ENCODE measurements at regions not wholly inside any gene's neighbourhood (a gene's known extent, or its start where the extent isn't known, plus 50 kb on each side); places are given as distances from the start of the nearest gene placed in this dataset.

DNA sequence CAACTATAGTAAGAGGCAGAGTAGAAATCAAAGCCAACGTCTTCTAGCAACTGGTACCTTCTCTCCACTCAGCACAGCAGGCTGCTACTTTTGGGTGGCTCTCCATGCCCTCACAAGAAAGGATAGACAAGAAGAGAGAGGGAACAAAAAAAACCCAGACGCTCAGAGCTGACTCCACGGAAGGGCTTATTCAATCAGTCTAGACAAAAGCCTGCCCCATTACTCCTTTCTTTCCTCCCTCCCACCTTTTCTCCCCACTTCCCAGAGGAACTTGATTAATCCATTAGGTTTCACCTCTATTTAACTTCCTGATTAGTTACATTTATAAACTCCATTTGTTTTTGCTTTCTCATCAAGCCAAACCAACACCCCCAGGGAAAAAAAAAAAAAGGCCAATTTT lies 71.1 kb upstream of the CCDC60 start:
- Histone ChIP-seq H4K20me1 (ENCODE audit: insufficient read depth) (no peaks in the 10 kb centered on the region), H3K9ac (ENCODE audit: low read length) (no peak overlapping the region), H3K9me2 (ENCODE audit: insufficient read depth, low read length) (no peaks in the 10 kb centered on the region), H3K79me2 (replicated peaks; ENCODE audit: insufficient read depth, low read length) (no peaks in the 10 kb centered on the region), H3F3A (ENCODE audit: insufficient read depth, low read length, poor library complexity, severe bottlenecking) (no peaks in the 10 kb centered on the region), H3K4me2 (ENCODE audit: low read length) (no peak overlapping the region), H3K27ac (ENCODE audit: low read length) (no peak overlapping the region), H2AFZ (ENCODE audit: low read depth, low read length) (no peak overlapping the region), H3K36me3 (ENCODE audit: insufficient read depth, low read length) (no peaks in the 10 kb centered on the region), H3K9me3 (ENCODE audit: low read length) (no peaks in the 10 kb centered on the region), H3K4me3 (ENCODE audit: low read length) (no peak overlapping the region), H3K27me3 (ENCODE audit: insufficient read depth, low read depth, low read length) (no peaks in the 10 kb centered on the region)
- TF ChIP-seq EP300 (conservative IDR thresholded peaks at IDR 0.05; ENCODE audit: poor library complexity, severe bottlenecking), result no peak
- TF ChIP-seq SMC3 (conservative IDR thresholded peaks at IDR 0.05; ENCODE audit: poor library complexity), result no peak
- no peak for TF ChIP-seq POLR2AphosphoS5 (IDR thresholded peaks at IDR 0.05)
- TF ChIP-seq, protein P1, sequence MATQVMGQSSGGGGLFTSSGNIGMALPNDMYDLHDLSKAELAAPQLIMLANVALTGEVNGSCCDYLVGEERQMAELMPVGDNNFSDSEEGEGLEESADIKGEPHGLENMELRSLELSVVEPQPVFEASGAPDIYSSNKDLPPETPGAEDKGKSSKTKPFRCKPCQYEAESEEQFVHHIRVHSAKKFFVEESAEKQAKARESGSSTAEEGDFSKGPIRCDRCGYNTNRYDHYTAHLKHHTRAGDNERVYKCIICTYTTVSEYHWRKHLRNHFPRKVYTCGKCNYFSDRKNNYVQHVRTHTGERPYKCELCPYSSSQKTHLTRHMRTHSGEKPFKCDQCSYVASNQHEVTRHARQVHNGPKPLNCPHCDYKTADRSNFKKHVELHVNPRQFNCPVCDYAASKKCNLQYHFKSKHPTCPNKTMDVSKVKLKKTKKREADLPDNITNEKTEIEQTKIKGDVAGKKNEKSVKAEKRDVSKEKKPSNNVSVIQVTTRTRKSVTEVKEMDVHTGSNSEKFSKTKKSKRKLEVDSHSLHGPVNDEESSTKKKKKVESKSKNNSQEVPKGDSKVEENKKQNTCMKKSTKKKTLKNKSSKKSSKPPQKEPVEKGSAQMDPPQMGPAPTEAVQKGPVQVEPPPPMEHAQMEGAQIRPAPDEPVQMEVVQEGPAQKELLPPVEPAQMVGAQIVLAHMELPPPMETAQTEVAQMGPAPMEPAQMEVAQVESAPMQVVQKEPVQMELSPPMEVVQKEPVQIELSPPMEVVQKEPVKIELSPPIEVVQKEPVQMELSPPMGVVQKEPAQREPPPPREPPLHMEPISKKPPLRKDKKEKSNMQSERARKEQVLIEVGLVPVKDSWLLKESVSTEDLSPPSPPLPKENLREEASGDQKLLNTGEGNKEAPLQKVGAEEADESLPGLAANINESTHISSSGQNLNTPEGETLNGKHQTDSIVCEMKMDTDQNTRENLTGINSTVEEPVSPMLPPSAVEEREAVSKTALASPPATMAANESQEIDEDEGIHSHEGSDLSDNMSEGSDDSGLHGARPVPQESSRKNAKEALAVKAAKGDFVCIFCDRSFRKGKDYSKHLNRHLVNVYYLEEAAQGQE (IDR thresholded peaks at IDR 0.05; ENCODE audit: borderline replicate concordance), result no peak
- no peak for TF ChIP-seq MXI1 (conservative IDR thresholded peaks at IDR 0.05; ENCODE audit: poor library complexity, severe bottlenecking)
- no peak for TF ChIP-seq RAD21 (conservative IDR thresholded peaks at IDR 0.05)
- TF ChIP-seq TAF1 (IDR thresholded peaks at IDR 0.05; ENCODE audit: low read depth), result no peak
- TF ChIP-seq, protein P2, sequence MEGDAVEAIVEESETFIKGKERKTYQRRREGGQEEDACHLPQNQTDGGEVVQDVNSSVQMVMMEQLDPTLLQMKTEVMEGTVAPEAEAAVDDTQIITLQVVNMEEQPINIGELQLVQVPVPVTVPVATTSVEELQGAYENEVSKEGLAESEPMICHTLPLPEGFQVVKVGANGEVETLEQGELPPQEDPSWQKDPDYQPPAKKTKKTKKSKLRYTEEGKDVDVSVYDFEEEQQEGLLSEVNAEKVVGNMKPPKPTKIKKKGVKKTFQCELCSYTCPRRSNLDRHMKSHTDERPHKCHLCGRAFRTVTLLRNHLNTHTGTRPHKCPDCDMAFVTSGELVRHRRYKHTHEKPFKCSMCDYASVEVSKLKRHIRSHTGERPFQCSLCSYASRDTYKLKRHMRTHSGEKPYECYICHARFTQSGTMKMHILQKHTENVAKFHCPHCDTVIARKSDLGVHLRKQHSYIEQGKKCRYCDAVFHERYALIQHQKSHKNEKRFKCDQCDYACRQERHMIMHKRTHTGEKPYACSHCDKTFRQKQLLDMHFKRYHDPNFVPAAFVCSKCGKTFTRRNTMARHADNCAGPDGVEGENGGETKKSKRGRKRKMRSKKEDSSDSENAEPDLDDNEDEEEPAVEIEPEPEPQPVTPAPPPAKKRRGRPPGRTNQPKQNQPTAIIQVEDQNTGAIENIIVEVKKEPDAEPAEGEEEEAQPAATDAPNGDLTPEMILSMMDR (IDR thresholded peaks at IDR 0.05; ENCODE audit: poor library complexity, severe bottlenecking), result no peak
- no peak for TF ChIP-seq EZH2 (IDR thresholded peaks at IDR 0.05; ENCODE audit: borderline replicate concordance, insufficient read depth, low read length, poor library complexity, severe bottlenecking)

DNA sequence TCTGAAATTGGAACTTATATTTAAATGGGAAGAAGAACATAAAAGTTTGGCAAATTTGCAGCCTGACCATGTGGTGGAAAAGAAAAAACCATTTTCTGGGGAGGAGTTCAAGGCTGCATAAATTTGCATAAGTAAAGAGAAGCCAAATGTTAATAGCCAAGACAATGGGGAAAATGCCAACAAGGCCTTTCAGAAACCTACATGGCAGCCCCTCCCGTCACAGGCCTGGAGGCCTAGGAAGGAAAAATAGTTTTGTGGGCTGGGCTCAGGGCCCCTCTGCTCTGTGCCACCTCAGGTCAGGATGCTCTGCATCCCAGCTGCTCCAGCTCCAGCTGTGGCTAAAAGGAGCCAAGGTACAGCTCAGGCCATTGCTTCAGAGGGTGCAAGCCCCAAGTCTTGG lies 67.6 kb upstream of the CCDC60 start:
- H3K27ac ChIP-seq (ENCODE audit: low read length), result no peak overlapping the region
- no peak overlapping the region for H3K4me2 ChIP-seq (ENCODE audit: low read length)
- H3K4me3 ChIP-seq (ENCODE audit: low read length), result no peak overlapping the region
- TF ChIP-seq EP300 (conservative IDR thresholded peaks at IDR 0.05; ENCODE audit: poor library complexity, severe bottlenecking) (no peak), SMC3 (conservative IDR thresholded peaks at IDR 0.05; ENCODE audit: poor library complexity) (no peak), EZH2 (IDR thresholded peaks at IDR 0.05; ENCODE audit: borderline replicate concordance, insufficient read depth, low read length, poor library complexity, severe bottlenecking) (no peak)
- H4K20me1 ChIP-seq (ENCODE audit: insufficient read depth), result no peaks in the 10 kb centered on the region
- no peaks in the 10 kb centered on the region for H3K9me3 ChIP-seq (ENCODE audit: low read length)
- no peak overlapping the region for H3K9ac ChIP-seq (ENCODE audit: low read length)
- no peaks in the 10 kb centered on the region for H3K27me3 ChIP-seq (ENCODE audit: insufficient read depth, low read depth, low read length)
- H3K9me2 ChIP-seq (ENCODE audit: insufficient read depth, low read length), result no peaks in the 10 kb centered on the region
- no peaks in the 10 kb centered on the region for H3K36me3 ChIP-seq (ENCODE audit: insufficient read depth, low read length)
- no peak overlapping the region for H2AFZ ChIP-seq (ENCODE audit: low read depth, low read length)
- H3K79me2 ChIP-seq (replicated peaks; ENCODE audit: insufficient read depth, low read length), result no peaks in the 10 kb centered on the region
- no peaks in the 10 kb centered on the region for H3F3A ChIP-seq (ENCODE audit: insufficient read depth, low read length, poor library complexity, severe bottlenecking)

Data from neural cell (in vitro differentiated cells).